NT2/D1 (cell line): ENCODE measurements at regions not wholly inside any gene's neighbourhood (a gene's known extent, or its start where the extent isn't known, plus 50 kb on each side); places are given as distances from the start of the nearest gene placed in this dataset.

Experiments
- YY1 ChIP-seq: IDR thresholded peaks from 2 replicates; pipeline ENCODE4 v1.6.1; 2011; ENCODE audit not compliant: insufficient read length, insufficient read depth
- ZNF274 ChIP-seq: IDR thresholded peaks from 2 replicates; pipeline ENCODE4 v1.6.1; 2011; ENCODE audit warnings: mild to moderate bottlenecking, low read depth, low read length

GRCh38 chrX:33415459-33415858 lies 204.1 kb upstream of the DMD start:
- TF ChIP-seq ZNF274: no peak
- TF ChIP-seq YY1: no peak
